ENCODE measurements at regions not wholly inside any gene's neighbourhood (a gene's known extent, or its start where the extent isn't known, plus 50 kb on each side); places are given as distances from the start of the nearest gene placed in this dataset.

DNA sequence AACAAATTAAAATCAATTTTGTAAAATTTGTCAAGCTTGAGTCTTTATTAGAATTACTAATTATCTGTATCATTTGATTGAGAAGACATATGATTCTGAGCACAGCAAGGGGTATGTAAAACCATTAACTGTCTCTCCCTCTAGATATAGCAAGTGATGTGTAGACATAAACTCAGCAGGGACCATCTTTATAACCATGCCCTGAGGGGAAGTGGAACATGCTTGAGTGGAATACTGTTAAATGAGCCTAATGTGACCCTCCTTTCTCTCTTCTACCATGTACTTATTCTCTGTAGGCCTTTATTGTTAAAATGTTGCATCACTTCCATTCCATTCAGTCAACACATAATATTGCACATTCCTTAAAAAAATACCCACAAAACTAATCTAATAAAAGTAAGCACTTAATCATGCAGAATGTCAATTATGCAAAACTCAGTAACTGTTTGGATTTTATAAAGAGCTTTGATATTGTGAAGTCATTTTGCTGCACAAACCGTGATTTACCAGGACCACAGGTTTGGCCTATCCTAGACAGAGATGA, 896.6 kb upstream of the MANEA start:
- no peaks in the 10 kb centered on the region for H3K4me1 Mint-ChIP-seq (ENCODE audit: unreplicated experiment)
- no peak overlapping the region for H3K27ac Mint-ChIP-seq (ENCODE audit: unreplicated experiment)
- TF ChIP-seq, protein P1, sequence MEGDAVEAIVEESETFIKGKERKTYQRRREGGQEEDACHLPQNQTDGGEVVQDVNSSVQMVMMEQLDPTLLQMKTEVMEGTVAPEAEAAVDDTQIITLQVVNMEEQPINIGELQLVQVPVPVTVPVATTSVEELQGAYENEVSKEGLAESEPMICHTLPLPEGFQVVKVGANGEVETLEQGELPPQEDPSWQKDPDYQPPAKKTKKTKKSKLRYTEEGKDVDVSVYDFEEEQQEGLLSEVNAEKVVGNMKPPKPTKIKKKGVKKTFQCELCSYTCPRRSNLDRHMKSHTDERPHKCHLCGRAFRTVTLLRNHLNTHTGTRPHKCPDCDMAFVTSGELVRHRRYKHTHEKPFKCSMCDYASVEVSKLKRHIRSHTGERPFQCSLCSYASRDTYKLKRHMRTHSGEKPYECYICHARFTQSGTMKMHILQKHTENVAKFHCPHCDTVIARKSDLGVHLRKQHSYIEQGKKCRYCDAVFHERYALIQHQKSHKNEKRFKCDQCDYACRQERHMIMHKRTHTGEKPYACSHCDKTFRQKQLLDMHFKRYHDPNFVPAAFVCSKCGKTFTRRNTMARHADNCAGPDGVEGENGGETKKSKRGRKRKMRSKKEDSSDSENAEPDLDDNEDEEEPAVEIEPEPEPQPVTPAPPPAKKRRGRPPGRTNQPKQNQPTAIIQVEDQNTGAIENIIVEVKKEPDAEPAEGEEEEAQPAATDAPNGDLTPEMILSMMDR (IDR thresholded peaks at IDR 0.05; ENCODE audit: unreplicated experiment), result no peak
- no peak for DNase-seq (ENCODE audit: low spot score)
- H3K9me3 Mint-ChIP-seq (ENCODE audit: unreplicated experiment), result no peaks in the 10 kb centered on the region
- H3K27me3 Mint-ChIP-seq (ENCODE audit: unreplicated experiment), result no peaks in the 10 kb centered on the region
- no peak overlapping the region for H3K4me3 Mint-ChIP-seq (ENCODE audit: unreplicated experiment)
- H3K36me3 Mint-ChIP-seq (ENCODE audit: low read depth, unreplicated experiment), result no peaks in the 10 kb centered on the region

DNA sequence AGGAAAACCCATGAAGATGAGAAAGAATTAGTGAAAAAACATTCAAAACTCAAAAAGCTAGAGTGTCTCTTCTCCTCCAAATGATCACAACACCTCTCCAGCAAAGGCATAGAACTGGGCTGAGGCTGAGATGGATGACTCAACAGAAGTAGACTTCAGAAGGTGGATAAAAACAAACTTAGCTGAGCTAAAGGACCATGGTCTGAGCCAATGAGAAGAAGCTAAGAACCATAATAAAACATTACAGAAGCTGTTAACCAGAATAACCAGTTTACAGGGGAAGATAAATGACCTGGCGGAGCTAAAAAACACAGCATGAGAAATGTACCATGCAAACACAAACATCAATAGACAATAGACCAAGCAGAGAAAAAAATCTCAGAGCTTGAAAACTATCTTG, 904.1 kb upstream of the MANEA start:
- Mint-ChIP-seq H3K36me3 (ENCODE audit: low read depth, unreplicated experiment) (no peaks in the 10 kb centered on the region), H3K9me3 (ENCODE audit: unreplicated experiment) (no peaks in the 10 kb centered on the region), H3K4me3 (ENCODE audit: unreplicated experiment) (no peak overlapping the region), H3K27ac (ENCODE audit: unreplicated experiment) (no peak overlapping the region), H3K27me3 (ENCODE audit: unreplicated experiment) (peaks cover 1% of the 10 kb centered on the region), H3K4me1 (ENCODE audit: unreplicated experiment) (no peaks in the 10 kb centered on the region)
- no peak for DNase-seq (ENCODE audit: low spot score)
- TF ChIP-seq, protein P1 (IDR thresholded peaks at IDR 0.05; ENCODE audit: unreplicated experiment), result no peak

DNA sequence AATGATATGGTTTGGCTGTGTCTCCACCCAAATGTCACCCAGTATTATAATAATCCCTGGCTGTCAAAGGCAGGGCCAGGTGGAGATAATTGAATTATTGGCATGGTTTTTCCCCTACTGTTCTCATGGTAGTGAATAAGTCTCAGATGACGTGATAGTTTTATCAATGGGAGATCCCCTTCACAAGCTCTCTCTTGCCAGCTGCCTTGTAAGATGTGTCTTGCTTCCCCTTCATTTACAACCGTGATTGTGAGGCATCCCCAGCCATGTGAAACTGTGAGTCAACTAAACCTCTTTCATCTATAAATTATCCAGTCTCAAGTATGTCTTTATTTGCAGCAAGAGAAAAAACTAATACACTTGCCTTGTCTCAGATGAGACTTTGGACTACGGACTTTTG, 907.3 kb upstream of the MANEA start:
- DNase-seq (ENCODE audit: low spot score), result no peak
- TF ChIP-seq, protein P1 (IDR thresholded peaks at IDR 0.05; ENCODE audit: unreplicated experiment), result no peak
- Mint-ChIP-seq H3K36me3 (ENCODE audit: low read depth, unreplicated experiment) (no peaks in the 10 kb centered on the region), H3K27me3 (ENCODE audit: unreplicated experiment) (peaks cover 1% of the 10 kb centered on the region), H3K27ac (ENCODE audit: unreplicated experiment) (no peak overlapping the region), H3K4me1 (ENCODE audit: unreplicated experiment) (no peaks in the 10 kb centered on the region), H3K4me3 (ENCODE audit: unreplicated experiment) (no peak overlapping the region), H3K9me3 (ENCODE audit: unreplicated experiment) (no peaks in the 10 kb centered on the region)

DNA sequence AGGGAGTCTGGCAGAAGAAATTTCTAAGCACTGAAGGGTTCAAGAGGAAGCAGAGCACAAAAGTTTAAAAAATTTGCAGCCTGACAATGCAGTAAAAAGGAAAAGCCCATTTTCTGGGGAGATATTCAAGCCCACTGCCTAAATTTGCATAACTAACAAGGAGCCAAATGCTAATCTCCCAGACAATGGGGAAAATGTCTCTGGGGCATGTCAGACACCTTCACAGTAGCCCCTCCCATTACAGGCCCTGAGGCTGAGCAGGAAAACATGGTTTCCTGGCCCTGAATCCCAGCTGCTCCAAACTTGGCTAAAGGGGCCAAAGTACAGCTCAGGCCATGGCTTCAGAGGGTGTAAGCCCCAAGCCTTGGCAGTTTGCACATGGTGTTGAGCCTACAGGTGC, 908.5 kb upstream of the MANEA start:
- no peak overlapping the region for H3K27ac Mint-ChIP-seq (ENCODE audit: unreplicated experiment)

DNA sequence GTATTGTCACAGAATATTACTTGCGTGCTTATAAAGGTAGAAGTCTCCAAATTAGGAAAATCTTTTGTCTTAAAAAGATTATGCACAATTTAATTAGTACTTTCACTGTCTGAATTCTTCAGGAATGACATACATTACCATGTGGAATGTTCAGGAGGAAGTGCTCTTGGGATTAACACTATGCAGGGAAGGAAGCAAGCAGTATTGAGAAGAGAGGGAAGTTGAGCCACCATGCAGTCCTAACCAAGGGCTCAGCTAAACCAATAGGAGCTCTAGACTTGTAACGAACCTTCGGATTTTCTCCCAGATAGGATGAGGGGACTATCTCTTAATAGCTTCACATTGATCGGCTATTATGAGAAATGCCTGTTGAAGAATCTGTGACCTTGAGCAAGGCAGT, 918.4 kb upstream of the MANEA start:
- H3K4me3 Mint-ChIP-seq (ENCODE audit: unreplicated experiment), result no peak overlapping the region
- no peaks in the 10 kb centered on the region for H3K9me3 Mint-ChIP-seq (ENCODE audit: unreplicated experiment)
- TF ChIP-seq, protein P1 (IDR thresholded peaks at IDR 0.05; ENCODE audit: unreplicated experiment), result no peak
- no peak overlapping the region for H3K27ac Mint-ChIP-seq (ENCODE audit: unreplicated experiment)
- peaks cover 2% of the 10 kb centered on the region for H3K27me3 Mint-ChIP-seq (ENCODE audit: unreplicated experiment)
- H3K36me3 Mint-ChIP-seq (ENCODE audit: low read depth, unreplicated experiment), result no peaks in the 10 kb centered on the region
- no peak for DNase-seq (ENCODE audit: low spot score)
- peaks cover 3% of the 10 kb centered on the region for H3K4me1 Mint-ChIP-seq (ENCODE audit: unreplicated experiment)

More for the DNA sequence above, 908.5 kb upstream of the MANEA start:
- Mint-ChIP-seq H3K27me3 (ENCODE audit: unreplicated experiment) (peaks cover 1% of the 10 kb centered on the region), H3K36me3 (ENCODE audit: low read depth, unreplicated experiment) (no peaks in the 10 kb centered on the region), H3K9me3 (ENCODE audit: unreplicated experiment) (no peaks in the 10 kb centered on the region), H3K4me1 (ENCODE audit: unreplicated experiment) (no peaks in the 10 kb centered on the region), H3K4me3 (ENCODE audit: unreplicated experiment) (no peak overlapping the region)
- TF ChIP-seq, protein P1 (IDR thresholded peaks at IDR 0.05; ENCODE audit: unreplicated experiment), result no peak
- DNase-seq (ENCODE audit: low spot score), result no peak

Measured in endothelial cell (in vitro differentiated cells).